ENCODE measurements at regions not wholly inside any gene's neighbourhood (a gene's known extent, or its start where the extent isn't known, plus 50 kb on each side); places are given as distances from the start of the nearest gene placed in this dataset.

DNA sequence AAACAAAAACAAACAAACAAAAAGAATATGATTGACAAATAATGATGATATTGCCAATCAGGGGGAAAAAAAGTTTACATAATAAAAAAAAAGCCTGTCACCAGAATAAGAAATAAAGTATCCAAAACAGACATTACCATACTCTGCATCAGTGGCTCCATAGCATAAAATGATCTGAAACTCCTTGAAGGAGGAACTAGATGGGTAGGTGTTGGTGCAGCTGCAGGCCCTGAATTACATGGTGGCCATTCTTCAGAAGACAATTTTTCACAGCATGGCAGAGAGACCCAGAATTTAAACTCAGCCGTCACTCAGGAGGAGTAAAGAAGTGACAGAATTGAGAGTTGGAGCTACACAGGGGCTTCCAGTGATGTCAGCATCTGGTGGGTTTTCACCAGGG lies 60.2 kb downstream of the GLUL start:
- intact Hi-C loops (cut with micrococcal nuclease), result no loop called here
- DNase-seq, result no peak
- Histone ChIP-seq H3K4me1 (peaks cover 13% of the 10 kb centered on the region), H3K36me3 (no peaks in the 10 kb centered on the region), H3K4me3 (no peak overlapping the region), H3K27ac (replicated peaks) (no peak overlapping the region), H3K9me3 (replicated peaks) (no peaks in the 10 kb centered on the region), H3K27me3 (ENCODE audit: low read depth) (no peaks in the 10 kb centered on the region)
- TF ChIP-seq, protein P1, sequence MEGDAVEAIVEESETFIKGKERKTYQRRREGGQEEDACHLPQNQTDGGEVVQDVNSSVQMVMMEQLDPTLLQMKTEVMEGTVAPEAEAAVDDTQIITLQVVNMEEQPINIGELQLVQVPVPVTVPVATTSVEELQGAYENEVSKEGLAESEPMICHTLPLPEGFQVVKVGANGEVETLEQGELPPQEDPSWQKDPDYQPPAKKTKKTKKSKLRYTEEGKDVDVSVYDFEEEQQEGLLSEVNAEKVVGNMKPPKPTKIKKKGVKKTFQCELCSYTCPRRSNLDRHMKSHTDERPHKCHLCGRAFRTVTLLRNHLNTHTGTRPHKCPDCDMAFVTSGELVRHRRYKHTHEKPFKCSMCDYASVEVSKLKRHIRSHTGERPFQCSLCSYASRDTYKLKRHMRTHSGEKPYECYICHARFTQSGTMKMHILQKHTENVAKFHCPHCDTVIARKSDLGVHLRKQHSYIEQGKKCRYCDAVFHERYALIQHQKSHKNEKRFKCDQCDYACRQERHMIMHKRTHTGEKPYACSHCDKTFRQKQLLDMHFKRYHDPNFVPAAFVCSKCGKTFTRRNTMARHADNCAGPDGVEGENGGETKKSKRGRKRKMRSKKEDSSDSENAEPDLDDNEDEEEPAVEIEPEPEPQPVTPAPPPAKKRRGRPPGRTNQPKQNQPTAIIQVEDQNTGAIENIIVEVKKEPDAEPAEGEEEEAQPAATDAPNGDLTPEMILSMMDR (IDR thresholded peaks at IDR 0.05; ENCODE audit: borderline replicate concordance), result no peak

GRCh38 chr1:182330303-182330702 lies 61.3 kb downstream of the GLUL start:
- no peak for DNase-seq

GRCh38 chr1:182329471-182329870 lies 62.1 kb downstream of the GLUL start:
- Histone ChIP-seq H3K36me3 (no peaks in the 10 kb centered on the region), H3K4me3 (no peak overlapping the region), H3K4me1 (peaks cover 8% of the 10 kb centered on the region), H3K27ac (replicated peaks) (no peak overlapping the region), H3K9me3 (replicated peaks) (no peaks in the 10 kb centered on the region), H3K27me3 (ENCODE audit: low read depth) (no peaks in the 10 kb centered on the region)
- intact Hi-C loops (cut with micrococcal nuclease), result no loop called here
- TF ChIP-seq, protein P1 (IDR thresholded peaks at IDR 0.05; ENCODE audit: borderline replicate concordance), result no peak
- no peak for DNase-seq

More at GRCh38 chr1:182330303-182330702, 61.3 kb downstream of the GLUL start:
- no peaks in the 10 kb centered on the region for H3K9me3 ChIP-seq (replicated peaks)
- intact Hi-C loops (cut with micrococcal nuclease), result no loop called here
- H3K27me3 ChIP-seq (ENCODE audit: low read depth), result no peaks in the 10 kb centered on the region
- no peak overlapping the region for H3K27ac ChIP-seq (replicated peaks)
- H3K4me1 ChIP-seq, result peaks cover 8% of the 10 kb centered on the region
- no peaks in the 10 kb centered on the region for H3K36me3 ChIP-seq
- H3K4me3 ChIP-seq, result no peak overlapping the region
- TF ChIP-seq, protein P1 (IDR thresholded peaks at IDR 0.05; ENCODE audit: borderline replicate concordance), result no peak

GRCh38 chr1:182328591-182328990 lies 63.0 kb downstream of the GLUL start:
- DNase-seq, result no peak
- Histone ChIP-seq H3K4me3 (no peak overlapping the region), H3K27ac (replicated peaks) (no peak overlapping the region), H3K27me3 (ENCODE audit: low read depth) (no peaks in the 10 kb centered on the region), H3K4me1 (peaks cover 8% of the 10 kb centered on the region), H3K36me3 (no peaks in the 10 kb centered on the region), H3K9me3 (replicated peaks) (no peaks in the 10 kb centered on the region)
- intact Hi-C loops (cut with micrococcal nuclease), result no loop called here
- TF ChIP-seq, protein P1 (IDR thresholded peaks at IDR 0.05; ENCODE audit: borderline replicate concordance), result no peak

DNA sequence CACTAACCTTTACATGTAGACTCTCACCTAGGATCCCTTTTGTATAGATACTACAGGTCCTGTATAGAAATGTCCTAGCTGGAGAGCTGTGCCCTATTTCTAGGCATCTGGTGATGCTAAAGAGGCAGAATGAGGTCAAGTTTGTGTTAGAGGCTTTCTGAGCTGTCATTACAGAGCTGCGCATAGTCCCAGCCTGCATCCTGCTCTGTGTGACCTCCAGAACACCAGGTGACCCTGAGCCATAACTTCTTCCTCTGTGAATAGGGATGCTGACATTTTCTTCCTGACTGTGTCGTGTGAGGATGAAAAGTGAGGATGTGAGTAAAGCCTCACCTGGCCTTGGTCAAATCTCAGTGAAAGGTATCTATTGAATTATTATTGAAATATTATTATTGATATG lies 66.3 kb downstream of the GLUL start:
- intact Hi-C loops (cut with micrococcal nuclease), result no loop called here

More for the DNA sequence above, 66.3 kb downstream of the GLUL start:
- no peak overlapping the region for H3K4me3 ChIP-seq
- no peaks in the 10 kb centered on the region for H3K36me3 ChIP-seq
- H3K4me1 ChIP-seq, result peaks cover 4% of the 10 kb centered on the region
- H3K27ac ChIP-seq (replicated peaks), result no peak overlapping the region
- no peak for DNase-seq
- no peaks in the 10 kb centered on the region for H3K9me3 ChIP-seq (replicated peaks)
- H3K27me3 ChIP-seq (ENCODE audit: low read depth), result no peaks in the 10 kb centered on the region
- TF ChIP-seq, protein P1 (IDR thresholded peaks at IDR 0.05; ENCODE audit: borderline replicate concordance), result no peak

Data from left ventricle myocardium inferior (tissue), 1 donor.